ENCODE measurements at regions not wholly inside any gene's neighbourhood (a gene's known extent, or its start where the extent isn't known, plus 50 kb on each side); places are given as distances from the start of the nearest gene placed in this dataset.

DNA sequence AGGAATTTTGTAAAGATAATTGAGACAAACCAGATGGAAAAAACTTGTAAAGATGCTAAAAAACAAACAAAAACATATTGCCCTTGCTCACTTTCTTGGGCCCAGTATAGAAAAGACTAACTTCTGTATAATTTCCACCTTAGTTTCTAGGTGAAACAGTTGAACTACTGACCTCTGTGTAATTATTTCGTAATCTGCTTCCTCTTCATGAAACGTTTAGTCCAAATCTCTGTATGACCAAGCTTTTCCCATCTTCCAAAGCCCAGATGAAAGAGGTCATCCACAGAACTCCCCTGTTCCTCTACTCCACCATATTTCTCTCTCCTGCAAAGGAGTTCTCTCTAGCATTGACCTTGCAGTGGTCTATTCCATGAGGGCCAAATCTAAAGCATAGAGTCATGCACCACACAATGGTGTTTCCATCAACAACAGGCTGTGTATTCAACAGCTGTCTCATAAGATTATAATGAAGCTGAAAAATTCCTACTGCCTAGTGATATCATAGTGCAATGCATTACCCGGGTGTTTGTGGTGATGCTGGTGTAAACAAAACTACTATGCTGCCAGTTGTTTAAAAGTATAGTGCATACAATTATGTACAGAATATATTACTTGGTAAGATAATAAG lies 647.6 kb downstream of the TNS3 start:
- TF ChIP-seq, protein P1, sequence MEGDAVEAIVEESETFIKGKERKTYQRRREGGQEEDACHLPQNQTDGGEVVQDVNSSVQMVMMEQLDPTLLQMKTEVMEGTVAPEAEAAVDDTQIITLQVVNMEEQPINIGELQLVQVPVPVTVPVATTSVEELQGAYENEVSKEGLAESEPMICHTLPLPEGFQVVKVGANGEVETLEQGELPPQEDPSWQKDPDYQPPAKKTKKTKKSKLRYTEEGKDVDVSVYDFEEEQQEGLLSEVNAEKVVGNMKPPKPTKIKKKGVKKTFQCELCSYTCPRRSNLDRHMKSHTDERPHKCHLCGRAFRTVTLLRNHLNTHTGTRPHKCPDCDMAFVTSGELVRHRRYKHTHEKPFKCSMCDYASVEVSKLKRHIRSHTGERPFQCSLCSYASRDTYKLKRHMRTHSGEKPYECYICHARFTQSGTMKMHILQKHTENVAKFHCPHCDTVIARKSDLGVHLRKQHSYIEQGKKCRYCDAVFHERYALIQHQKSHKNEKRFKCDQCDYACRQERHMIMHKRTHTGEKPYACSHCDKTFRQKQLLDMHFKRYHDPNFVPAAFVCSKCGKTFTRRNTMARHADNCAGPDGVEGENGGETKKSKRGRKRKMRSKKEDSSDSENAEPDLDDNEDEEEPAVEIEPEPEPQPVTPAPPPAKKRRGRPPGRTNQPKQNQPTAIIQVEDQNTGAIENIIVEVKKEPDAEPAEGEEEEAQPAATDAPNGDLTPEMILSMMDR (IDR thresholded peaks at IDR 0.05; ENCODE audit: low read depth, low read length): no peak
- TF ChIP-seq POLR2A (IDR thresholded peaks at IDR 0.05; ENCODE audit: extremely low read depth, insufficient read length): no peak
